GM12872 (cell line): ENCODE measurements at regions not wholly inside any gene's neighbourhood (a gene's known extent, or its start where the extent isn't known, plus 50 kb on each side); places are given as distances from the start of the nearest gene placed in this dataset.

Experiments used
- CTCF ChIP-seq: IDR thresholded peaks from 3 replicates; pipeline ENCODE4 v1.5.1; 2011; ENCODE audit warnings: low read depth, mild to moderate bottlenecking, low read length, moderate library complexity; ENCODE audit not compliant: insufficient read depth

GRCh38 chr11:127071606-127072005 lies 71.0 kb upstream of the KIRREL3 start:
- no peak for TF ChIP-seq CTCF

GRCh38 chr11:127070808-127071207 lies 70.2 kb upstream of the KIRREL3 start:
- no peak for TF ChIP-seq CTCF

GRCh38 chr11:127066401-127067090 lies 66.0 kb upstream of the KIRREL3 start:
- no peak for TF ChIP-seq CTCF

- TF ChIP-seq CTCF = no peak
These were observed 62.7 kb upstream of the KIRREL3 start for GRCh38 chr11:127063241-127063640.

GRCh38 chr11:127061947-127062346 lies 61.4 kb upstream of the KIRREL3 start:
- TF ChIP-seq CTCF = no peak

GRCh38 chr11:127059750-127060149 lies 59.2 kb upstream of the KIRREL3 start:
- TF ChIP-seq CTCF = no peak

GRCh38 chr11:127059286-127059685 lies 58.7 kb upstream of the KIRREL3 start:
- TF ChIP-seq CTCF = no peak
